ENCODE measurements at regions not wholly inside any gene's neighbourhood (a gene's known extent, or its start where the extent isn't known, plus 50 kb on each side); places are given as distances from the start of the nearest gene placed in this dataset.

DNA sequence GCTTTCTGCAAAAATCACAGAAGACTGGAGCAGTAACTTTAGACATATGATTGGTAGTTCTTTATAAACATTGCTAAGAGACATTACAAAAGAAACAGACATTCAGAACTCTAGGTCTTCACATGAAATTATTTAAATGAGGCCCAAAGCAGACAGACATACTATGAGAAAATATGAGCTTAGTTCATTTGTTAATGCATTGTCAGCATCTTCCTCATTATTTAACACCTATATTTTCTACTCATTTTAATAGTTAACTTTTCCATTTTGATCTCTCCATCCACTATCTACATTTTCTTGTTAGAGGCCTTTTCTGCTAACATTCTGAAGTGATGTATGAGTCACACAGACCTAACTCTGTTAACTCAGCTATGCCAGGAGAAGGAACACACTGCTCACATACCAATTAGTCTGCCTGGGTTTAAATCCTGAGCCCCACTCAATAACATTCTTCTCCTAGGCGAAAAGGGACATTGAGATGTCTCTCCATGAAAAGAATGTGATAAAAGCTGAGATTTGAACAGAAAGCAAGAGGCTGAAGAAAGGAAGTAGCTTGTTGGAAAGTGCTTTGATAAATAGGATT is 400.3 kb upstream of the PKDCC start:
- TF ChIP-seq, protein P1, sequence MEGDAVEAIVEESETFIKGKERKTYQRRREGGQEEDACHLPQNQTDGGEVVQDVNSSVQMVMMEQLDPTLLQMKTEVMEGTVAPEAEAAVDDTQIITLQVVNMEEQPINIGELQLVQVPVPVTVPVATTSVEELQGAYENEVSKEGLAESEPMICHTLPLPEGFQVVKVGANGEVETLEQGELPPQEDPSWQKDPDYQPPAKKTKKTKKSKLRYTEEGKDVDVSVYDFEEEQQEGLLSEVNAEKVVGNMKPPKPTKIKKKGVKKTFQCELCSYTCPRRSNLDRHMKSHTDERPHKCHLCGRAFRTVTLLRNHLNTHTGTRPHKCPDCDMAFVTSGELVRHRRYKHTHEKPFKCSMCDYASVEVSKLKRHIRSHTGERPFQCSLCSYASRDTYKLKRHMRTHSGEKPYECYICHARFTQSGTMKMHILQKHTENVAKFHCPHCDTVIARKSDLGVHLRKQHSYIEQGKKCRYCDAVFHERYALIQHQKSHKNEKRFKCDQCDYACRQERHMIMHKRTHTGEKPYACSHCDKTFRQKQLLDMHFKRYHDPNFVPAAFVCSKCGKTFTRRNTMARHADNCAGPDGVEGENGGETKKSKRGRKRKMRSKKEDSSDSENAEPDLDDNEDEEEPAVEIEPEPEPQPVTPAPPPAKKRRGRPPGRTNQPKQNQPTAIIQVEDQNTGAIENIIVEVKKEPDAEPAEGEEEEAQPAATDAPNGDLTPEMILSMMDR (IDR thresholded peaks at IDR 0.05; ENCODE audit: borderline replicate concordance, control extremely low read depth, extremely low read depth, insufficient read depth, missing control alignments), result no peak
- in situ Hi-C loops (cut with MboI; ENCODE audit: low sequenced_read_pairs, unreplicated experiment), result no loop called here
- no peak for DNase-seq (ENCODE audit: low spot score)

DNA sequence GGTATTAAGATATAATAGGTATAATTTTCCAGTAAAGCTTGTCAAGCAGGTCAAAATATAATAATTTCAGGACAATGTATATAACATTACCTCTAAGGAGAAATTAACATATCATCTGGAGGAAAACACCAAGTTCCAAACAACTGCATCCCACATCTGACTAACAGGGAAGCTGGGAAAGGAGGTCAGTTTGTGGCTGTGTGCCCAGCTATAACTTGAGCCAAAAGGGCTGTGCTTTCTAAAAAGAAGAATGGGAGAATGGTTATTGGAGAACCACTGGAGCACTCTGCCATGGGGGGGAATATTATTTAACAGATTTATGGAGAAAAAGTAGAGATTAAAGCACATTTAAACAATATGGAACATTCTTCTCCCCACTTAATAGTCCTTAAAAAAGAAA is 390.6 kb upstream of the PKDCC start:
- DNase-seq (ENCODE audit: low spot score), result no peak
- in situ Hi-C loops (cut with MboI; ENCODE audit: low sequenced_read_pairs, unreplicated experiment), result no loop called here
- TF ChIP-seq, protein P1 (IDR thresholded peaks at IDR 0.05; ENCODE audit: borderline replicate concordance, control extremely low read depth, extremely low read depth, insufficient read depth, missing control alignments), result no peak

DNA sequence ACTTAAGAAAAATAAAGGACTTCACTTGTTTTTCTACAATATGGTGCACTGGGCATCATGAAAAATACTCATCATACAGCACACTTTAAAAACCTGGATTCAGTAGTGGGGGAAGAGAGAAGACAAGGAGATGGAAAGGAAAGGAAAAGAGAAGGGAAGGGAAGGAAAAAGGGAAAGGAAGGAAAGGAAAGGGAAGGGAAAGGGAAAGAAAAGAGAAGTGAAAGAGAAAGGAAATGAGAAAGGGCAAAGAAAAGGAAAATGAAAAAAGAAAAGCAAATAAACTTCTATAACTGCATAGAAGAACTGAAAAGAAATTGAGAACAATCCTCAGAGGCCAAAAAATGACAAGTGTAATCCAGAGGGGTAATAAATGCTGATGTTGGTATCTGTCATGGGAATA is 388.1 kb upstream of the PKDCC start:
- in situ Hi-C loops (cut with MboI; ENCODE audit: low sequenced_read_pairs, unreplicated experiment), result no loop called here
- TF ChIP-seq, protein P1 (IDR thresholded peaks at IDR 0.05; ENCODE audit: borderline replicate concordance, control extremely low read depth, extremely low read depth, insufficient read depth, missing control alignments), result no peak
- DNase-seq (ENCODE audit: low spot score), result no peak

DNA sequence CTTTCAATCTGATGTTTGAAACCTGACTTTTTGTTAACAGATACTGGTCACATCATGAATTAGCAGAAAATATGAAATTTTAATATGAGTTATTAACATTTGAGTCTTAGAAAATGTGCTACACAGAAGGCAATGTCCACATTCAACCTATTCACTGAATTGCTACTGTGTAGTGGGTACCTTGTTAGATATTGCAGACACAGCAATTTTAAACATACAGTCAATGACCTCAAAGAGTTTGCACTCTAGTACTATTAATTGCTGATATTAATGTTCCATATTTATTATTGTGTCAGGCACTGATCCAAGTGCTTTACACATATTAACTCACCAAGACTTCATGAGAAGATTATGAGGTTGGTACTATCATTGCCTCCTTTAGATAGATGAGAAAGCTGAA is 385.4 kb upstream of the PKDCC start:
- TF ChIP-seq, protein P1 (IDR thresholded peaks at IDR 0.05; ENCODE audit: borderline replicate concordance, control extremely low read depth, extremely low read depth, insufficient read depth, missing control alignments), result no peak
- in situ Hi-C loops (cut with MboI; ENCODE audit: low sequenced_read_pairs, unreplicated experiment), result no loop called here

DNA sequence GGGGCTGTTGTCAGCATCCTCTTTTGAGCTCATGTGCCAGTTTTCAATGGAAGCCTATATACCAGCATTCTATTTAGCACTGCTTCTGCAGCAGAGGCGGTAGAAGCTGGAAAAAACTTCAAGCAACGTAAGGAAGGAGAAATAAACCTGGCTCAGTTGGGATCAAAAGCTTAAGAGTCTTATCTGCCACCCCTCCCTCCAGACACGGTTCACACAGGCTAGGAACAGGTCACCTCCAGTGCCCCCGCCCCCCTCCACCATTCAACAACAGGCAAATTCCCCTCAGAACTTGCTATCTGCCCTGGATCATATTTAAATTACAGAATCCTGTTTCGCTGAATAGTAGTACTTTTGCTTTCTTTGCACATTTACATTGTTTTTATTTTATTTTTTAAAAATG is 384.8 kb upstream of the PKDCC start:
- in situ Hi-C loops (cut with MboI; ENCODE audit: low sequenced_read_pairs, unreplicated experiment), result no loop called here
- TF ChIP-seq, protein P1 (IDR thresholded peaks at IDR 0.05; ENCODE audit: borderline replicate concordance, control extremely low read depth, extremely low read depth, insufficient read depth, missing control alignments), result no peak
- DNase-seq (ENCODE audit: low spot score), result no peak

More for the DNA sequence above, 385.4 kb upstream of the PKDCC start:
- no peak for DNase-seq (ENCODE audit: low spot score)

DNA sequence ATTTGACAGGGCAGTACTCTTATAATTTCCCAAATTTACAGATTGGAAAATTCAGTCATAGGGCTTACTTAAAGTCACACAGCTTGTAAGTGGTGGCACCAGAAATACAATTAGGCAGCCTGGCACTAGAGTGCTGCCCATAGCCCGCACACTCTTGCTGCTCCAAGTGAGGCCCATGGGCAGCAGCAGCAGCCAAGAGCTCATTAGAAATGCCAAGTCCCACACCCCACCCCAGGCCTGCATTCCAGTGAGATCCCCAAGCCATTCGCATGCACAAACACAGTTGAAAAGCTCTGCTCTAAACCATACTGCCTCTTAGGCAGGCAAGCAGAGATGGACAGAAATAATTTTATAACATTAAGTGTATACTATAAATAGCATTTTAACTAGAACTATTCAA is 379.3 kb upstream of the PKDCC start:
- DNase-seq (ENCODE audit: low spot score), result no peak
- in situ Hi-C loops (cut with MboI; ENCODE audit: low sequenced_read_pairs, unreplicated experiment), result no loop called here

More for the DNA sequence above, 379.3 kb upstream of the PKDCC start:
- TF ChIP-seq, protein P1 (IDR thresholded peaks at IDR 0.05; ENCODE audit: borderline replicate concordance, control extremely low read depth, extremely low read depth, insufficient read depth, missing control alignments), result no peak

Measured in GM13976 (cell line).